ENCODE measurements at regions not wholly inside any gene's neighbourhood (a gene's known extent, or its start where the extent isn't known, plus 50 kb on each side); places are given as distances from the start of the nearest gene placed in this dataset.
"Not testable (repeated sequence)": the region's sequence is repeated elsewhere in the genome, so short reads cannot be mapped to it uniquely, and the experiment has no call there.

DNA sequence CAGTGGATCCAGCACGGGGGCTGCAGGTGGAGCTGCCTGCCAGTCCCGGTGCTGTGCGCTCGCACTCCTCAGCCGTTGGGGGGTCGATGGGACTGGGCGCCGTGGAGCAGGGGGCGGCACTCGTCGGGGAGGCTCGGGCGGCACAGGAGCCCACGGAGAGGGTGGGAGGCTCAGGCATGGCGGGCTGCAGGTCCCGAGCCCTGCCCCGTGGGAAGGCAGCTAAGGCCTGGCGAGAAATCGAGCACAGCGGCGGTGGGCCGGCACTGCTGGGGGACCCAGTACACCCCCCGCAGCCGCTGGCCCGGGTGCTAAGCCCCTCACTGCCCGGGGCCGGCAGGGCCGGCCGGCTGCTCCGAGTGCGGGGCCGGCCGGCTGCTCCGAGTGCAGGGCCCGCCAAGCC lies 52.3 kb upstream of the MARK1 start:
- not testable (repeated sequence) for DNase-seq (ENCODE audit: low read depth)

DNA sequence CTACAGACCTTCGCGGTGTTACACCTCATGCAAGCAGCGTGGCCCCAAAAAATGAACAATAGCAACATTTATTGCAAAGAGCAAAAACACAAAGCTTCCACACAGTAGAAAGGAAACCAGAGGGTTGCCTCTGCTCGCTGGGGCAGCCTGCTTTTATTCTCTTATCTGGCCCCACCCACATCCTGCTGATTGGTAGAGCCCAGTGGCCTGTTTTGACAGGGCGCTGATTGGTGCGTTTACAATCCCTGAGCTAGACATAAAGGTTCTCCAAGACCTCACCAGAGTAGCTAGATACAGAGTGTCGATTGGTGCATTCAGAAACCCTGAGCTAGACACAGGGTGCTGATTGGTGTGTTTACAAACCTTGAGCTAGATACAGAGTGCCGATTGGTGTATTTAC lies 52.8 kb upstream of the MARK1 start:
- not testable (repeated sequence) for DNase-seq (ENCODE audit: low read depth)

DNA sequence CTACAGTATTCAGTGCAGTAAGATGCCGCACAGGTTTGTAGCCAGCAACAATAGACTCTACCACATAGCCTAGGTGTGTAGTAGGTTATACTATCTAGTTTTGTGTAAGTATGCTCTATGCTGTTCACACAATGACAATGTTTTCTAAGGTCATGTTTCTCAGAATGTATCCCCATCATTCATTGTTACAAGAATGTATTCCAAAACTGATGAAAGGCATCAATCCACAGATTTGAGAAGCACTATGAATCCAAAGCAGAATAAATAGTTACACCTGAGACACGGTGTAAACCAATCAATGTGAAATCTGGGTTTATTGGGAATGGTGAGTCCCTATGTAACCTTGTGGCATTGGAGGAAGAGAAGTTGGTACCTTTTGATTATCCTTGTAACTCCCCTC lies 54.5 kb upstream of the MARK1 start:
- DNase-seq (ENCODE audit: low read depth): no peak

DNA sequence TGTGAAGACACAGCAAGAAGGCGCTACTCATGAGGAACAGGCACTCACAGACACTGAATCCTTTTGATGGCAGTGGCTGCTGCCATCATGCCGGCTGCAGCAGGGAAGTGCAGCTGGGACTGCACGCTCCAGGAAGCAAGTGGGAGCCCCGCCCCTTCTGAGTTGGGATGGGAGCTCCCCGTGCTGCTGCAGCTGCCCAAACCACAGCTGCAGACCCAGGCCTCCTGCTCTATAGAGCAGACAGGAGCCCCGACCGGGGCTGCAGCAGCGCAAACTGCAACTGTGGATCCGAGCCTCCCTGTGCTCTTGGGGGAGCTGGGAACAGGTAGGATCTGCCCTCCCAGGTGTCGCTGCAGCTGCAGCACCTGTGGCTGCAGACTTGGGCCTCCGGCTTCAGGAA lies 65.2 kb upstream of the MARK1 start:
- no peak for DNase-seq (ENCODE audit: low read depth)

DNA sequence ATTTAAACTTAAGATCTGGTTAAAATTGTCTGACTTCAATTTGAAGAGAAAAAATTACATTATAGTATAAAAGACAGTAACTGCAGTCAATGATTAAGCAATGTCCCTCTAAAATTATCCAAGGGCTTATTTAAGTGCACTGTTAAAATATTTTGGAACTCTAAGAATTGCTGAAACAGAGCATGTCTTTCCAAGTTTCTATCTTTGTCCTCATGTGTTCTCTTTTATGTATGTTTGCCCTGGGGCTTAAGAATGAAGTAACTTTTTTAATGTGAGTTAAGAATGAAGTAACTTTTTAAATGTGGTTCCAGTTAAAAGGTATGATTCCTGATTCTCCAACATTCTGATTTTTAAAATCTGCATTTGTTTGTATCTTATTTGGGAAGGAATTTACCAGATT lies 69.0 kb upstream of the MARK1 start:
- DNase-seq (ENCODE audit: low read depth): no peak

DNA sequence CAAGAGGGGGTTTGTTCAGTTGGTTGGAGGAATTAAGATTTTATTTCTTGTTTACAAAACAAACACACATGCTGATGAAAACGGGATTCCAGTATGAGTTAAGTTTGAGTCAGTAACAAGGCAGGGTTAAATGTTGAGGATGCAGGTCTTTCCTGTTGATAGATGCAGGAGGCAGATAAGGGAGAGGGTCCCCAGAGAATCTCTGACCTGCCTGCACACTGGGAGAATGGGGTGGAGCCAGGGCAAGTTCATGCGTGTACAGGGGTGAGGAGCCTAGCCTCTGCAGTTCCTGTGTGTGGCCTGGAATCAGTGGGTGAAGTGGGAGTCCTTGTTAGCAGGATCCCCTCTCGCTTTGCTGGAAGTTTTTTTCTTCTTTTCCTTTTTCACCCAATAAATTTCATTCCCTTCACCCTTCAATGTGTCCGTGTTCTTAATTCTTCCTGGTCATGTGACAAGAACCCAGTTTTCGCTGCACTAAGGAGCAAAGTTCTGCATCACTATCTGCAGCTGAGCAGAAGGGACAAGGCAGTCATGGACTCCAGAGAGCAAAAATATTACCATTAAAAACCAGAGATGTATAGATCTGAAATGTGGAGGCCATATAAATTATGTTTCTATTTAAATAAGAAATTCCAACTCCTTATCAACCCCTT lies 69.9 kb upstream of the MARK1 start:
- no peak for DNase-seq (ENCODE audit: low read depth)

DNA sequence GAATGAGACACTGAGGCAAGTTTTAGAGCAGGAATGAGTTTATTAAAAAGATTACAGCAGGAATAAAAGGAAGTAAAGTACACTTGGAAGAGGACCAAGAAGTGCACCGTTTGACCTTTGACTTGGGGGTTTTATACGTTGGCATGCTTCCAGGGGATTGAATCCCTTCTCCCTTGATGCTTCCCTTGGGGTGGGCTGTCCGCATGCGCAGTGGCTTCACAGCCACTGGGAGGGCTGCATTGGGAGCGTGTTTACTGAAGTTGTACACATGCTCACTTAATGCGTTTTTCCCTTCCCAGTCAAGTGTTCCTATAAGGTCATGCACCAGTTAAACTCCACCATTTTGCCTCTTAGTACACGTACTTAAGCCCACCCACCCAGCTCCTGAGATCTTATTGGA lies 72.4 kb upstream of the MARK1 start:
- DNase-seq (ENCODE audit: low read depth): no peak

DNA sequence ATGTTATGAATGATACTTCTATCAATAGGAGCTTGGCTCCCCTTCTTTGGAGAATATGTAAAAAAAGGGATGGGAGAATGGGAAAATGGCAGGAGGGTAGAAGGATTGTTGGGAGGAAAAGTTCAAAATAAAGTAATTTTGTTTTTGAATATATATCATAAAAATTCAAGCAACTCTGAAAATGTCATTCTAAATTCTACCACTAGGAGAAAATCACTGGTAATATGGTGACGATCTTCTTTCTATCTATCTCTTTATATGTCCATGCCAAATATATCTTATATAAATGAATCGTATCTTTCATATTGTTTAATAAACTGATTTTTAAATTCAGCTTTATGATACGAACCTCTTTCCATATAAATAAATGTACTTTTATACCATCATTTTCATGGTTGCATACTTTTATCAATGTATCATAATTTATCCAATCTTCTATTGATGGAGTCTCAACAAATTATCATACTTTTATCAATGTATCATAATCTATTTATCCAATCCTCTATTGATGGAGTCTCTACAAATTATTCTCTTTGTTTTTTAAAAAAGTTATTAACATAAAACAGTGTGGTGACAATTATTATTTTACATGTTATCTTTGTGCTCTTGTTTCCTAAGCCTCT lies 73.7 kb upstream of the MARK1 start:
- DNase-seq (ENCODE audit: low read depth): no peak

DNA sequence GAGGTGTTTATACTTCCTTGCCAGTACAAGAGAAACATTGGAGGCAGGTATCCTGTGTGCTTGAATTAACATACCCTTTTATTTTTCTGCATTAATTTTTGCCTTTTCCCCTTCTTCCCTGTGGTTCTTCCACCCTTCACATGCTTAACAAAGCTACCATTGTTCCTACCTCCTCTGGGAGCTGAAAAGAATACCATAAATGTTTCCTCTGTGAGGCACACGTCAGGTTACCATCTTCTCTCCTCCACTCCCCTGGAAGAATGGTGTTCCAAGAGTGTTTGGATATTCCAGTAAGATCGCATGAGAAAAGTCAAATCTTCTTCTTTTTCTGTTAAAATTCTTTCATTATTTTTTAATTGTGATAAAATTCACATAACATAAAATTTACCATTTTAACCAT lies 74.6 kb upstream of the MARK1 start:
- DNase-seq (ENCODE audit: low read depth): no peak

DNA sequence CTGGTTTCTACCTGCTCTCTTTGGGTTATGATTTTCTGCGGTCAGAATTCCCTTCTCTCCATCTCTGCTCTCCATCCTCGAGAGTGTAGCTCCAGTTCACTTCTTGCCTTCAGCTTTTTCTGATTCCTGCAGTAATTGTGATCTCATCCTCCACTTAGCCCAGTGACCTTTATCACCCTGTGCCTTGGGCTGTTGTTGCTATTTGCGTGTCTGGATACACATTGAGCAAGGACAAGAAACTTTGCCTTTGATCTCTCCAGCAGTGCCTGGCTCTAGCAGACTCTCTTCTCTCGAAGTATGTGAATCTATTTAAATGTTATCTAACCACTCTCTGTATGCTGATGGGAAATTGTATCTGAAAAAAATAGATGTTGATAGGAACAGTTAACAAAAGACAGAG lies 76.4 kb upstream of the MARK1 start:
- no peak for DNase-seq (ENCODE audit: low read depth)

DNA sequence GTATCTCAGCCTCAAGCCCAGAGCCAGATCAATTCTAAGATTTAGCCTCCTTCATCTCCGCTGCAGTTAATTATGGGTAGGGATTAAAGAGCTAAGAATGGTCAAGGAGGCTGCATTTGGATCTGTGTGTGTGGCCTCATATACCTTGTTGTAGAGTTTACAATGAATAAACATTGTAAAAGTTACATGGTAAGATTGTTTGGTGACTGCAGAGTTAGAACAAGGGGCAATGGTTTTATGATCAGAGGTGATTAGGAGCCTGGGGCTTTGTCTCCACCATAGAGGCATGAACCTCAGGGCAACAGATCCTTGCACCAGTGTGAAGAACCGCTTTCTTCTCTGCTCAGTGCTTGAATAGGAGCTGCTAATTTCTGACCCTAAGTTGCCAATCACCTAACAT lies 77.0 kb upstream of the MARK1 start:
- no peak for DNase-seq (ENCODE audit: low read depth)

DNA sequence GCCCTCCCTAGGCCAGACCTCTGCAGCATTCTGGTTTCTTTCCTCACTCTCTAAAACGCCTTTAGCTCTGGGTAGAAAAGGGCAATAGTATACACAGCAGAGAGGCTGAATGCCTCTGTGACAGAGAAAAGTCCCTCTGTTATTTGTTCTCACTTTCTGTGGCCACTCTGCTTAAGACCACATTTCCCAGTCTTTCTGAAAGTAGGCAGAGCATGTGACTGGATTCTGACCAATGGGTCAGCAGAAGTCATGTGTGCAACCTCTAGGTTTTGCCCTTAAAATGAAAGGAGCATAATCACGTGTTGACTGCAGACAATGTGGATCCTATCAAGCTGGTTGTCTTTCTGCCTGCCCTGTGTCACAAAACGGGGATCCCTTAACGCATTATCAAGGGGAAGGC lies 79.7 kb upstream of the MARK1 start:
- no peak for DNase-seq (ENCODE audit: low read depth)

DNA sequence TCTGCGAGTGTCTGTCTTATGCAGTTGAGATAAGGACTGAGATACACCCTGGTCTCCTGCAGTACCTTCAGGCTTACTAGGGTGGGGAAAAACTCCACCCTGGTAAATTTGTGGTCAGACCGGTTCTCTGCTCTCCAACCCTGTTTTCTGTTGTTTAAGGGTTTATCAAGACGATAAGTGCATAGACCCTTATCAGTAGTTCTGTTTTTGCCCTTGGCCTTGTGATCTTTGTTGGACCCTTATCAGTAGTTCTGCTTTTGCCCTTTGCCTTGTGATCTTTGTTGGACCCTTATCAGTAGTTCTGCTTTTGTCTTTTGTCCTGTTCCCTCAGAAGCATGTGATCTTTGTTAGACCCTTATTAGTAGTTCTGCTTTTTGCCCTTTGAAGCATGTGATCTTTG lies 83.3 kb upstream of the MARK1 start:
- DNase-seq (ENCODE audit: low read depth): not testable (repeated sequence)

DNA sequence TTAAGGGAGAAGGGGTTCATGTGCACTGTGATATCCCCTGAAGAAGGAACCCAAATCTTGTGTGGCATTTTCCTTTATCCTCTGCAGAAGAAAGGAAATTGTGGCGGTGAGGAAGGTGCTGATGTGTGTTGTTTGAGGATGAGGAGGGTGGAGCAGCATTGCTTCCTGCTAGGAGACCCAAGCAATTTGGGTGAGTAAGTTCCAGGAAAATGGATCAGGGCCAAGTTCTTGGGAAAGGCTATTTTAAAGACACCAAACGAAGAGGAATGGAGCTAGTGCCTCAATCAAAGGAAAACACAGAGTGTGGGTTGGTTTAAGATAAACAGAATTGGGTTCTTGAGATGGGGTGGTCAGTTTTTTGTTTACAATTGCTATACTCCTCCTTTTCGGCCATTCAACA lies 86.7 kb upstream of the MARK1 start:
- no peak for DNase-seq (ENCODE audit: low read depth)

DNA sequence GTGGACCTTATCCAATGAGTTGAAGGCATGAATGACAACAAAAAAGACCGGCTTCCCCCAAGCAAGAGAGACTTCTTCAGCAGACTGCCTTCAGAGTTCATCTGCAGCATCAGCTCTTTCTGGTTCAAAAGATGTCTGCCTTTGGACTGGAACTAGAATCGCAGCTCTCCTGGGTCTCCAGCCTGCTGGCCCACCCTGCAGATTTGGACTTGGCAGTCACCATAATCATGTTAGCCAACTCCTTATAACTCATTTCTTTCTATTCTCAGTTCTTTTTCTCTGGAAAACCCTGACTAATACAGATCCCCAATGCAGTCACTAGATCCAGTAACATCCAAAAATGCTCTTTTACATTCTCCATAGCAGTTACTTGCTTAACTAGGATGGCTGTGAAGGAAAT lies 89.2 kb upstream of the MARK1 start:
- DNase-seq (ENCODE audit: low read depth): no peak

DNA sequence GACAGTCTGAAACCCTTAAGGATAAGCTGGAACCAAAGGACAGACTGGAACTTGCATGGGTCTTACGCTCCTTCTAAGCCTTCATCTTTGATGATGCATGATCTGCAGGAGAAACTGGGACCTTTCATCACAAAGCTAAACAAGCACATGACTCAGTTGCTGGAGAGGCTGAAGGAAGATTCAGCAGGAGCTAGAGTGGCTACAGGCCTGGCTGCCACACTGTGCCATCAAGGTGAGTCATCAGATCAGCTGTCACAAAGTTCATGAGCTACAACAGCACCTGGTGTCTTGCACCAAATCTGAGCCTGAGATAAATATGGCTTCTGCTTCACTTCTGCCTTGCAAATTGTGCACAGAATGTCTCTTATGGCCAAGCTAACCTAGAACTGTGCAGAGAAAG lies 95.5 kb upstream of the MARK1 start:
- peak; percentile 11 for DNase-seq (ENCODE audit: low read depth)

DNA sequence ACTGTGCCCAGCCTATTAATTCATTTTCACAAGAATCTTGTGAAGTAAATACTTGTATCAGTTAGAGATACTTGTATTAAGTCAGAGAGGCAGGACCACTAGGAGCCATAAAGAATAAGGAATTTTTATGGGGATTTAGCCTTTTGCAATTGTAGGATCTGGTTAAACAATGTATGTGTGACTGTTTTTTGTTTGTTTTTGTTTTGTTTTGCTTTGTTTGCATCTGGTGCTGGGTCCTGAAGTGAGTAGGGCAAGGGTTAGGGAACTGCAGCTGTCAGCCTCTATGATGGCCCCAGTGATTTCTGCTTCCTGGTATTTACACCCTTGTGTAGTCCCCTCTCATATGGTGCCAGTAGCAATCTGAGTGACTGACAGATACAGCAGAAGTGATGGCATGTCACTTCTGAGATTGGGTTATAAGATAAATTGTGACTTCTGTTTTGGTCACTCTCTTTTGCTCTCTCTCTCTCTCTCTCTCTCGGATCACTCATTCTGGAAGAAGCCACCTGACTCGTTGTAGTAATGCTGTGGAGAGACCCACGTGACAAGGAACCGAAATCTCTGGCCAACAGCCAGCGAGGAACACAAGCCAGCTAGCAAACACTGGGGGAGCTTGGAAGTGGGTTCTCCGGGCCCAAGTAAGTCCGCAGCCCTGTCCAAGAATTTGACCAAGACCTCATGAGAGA lies 96.2 kb upstream of the MARK1 start:
- DNase-seq (ENCODE audit: low read depth): no peak

DNA sequence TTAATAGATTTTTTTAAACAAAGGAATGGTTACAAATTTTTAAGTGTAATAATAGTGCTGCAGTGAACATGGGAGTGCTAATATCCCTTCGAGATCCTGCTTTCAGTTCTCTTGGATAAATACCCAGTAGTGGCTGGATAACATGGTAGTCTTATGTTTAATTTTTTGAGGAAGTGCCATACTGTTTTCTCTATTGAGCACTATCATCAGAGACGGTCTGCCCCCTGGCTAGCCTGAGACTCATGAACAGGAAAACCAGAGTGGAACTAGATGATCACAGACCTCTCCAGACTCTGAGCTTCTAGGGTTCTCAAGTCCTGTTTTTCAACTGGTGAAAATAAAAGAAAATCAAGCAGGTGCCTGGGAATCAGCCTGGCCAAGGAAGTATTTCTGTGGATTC lies 97.3 kb upstream of the MARK1 start:
- no peak for DNase-seq (ENCODE audit: low read depth)

DNA sequence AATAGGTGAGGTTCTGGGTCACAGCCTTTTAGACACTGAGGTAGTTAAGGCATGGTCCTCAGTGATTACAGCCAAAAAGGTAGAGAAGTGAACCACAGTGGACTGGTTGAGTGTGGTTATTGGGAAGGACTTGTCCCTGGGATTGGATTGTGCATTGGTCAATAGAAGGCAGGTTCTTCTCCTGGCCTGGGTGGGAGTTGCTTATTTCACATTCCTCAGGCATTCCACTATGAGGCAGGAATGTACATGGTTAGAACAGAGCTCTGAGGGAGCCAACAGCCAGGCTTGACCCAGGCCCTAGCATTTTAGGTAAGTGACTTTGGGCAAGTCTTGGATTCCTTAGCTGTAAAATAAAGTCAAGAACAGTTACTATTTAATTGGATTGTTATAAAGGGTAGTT lies 97.9 kb upstream of the MARK1 start:
- no peak for DNase-seq (ENCODE audit: low read depth)

DNA sequence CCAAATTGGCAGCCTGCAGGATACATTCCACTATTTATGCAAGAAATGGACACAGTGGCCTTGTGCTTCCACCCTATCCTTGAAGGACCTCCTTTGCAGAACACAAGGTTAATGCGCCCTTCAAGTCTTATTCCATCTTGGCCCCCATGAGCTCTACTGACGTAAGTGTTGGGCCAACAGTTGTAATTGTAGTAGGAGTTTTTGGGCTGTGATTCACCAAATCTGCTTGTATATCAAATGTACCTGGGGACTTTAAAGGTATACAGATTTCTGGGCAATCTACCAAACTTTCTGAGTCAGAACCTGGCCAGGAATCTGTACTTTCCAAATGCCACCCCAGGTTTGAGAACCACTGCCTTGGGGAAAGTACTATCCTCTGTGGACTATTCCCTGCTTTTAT lies 100.9 kb upstream of the MARK1 start:
- peak; percentile 23 for DNase-seq (ENCODE audit: low read depth)

DNA sequence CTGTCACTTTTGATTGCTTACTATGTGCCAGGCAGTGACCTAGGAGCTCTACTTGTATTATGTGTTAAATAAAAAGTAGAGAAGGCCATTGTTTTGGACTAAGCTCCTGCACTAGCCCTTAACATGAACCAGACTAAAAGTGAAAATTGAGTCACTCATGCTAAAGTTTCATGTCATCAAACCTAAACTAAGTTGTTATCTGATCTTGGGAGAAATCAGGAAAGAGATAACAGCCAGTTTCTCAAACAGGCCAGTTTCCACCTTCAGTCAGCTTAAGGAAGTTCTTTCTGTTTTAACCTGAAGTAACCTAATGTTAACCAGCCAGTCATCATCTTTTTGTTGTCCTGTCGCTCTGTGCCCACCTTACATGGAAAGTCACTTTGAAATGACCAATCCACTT lies 102.1 kb upstream of the MARK1 start:
- DNase-seq (ENCODE audit: low read depth): no peak

DNA sequence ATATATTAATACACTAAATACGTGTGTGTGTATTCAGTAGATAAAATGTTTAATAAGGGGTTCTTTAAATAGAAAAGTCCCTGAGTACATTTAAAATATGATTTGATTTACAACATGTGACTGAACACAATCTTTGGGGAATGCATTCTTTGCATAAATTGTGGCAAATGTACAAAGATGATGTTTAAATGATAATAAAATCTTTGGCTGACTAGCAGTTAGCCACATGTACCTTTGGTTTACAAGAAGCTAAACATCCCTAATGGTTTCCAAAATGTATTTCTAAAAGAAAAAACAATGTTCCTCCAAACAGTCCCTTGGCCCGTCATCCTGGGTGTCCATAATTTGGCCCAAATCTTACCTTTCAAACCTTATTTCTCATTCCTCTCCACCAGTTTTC lies 106.4 kb upstream of the MARK1 start:
- no peak for DNase-seq (ENCODE audit: low read depth)

DNA sequence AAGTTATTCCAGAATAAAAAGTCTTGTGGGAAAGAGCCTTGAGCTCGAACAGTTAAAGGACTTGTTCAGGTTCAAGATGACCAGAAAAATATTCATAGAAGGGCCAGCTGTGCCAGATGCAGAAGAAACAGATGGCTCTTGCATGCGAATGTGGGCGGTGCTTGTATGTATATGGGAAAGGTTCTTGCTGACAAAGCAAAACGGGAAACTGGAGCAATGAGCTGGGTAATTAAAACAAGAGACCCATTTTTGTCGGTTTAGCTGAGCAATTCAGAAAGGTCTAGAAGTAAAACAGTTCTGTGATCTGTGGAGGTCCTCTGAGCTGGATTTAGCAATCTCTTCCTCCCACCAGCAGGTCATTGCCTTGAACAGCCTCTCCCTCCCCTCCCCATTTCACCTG lies 107.2 kb upstream of the MARK1 start:
- no peak for DNase-seq (ENCODE audit: low read depth)

DNA sequence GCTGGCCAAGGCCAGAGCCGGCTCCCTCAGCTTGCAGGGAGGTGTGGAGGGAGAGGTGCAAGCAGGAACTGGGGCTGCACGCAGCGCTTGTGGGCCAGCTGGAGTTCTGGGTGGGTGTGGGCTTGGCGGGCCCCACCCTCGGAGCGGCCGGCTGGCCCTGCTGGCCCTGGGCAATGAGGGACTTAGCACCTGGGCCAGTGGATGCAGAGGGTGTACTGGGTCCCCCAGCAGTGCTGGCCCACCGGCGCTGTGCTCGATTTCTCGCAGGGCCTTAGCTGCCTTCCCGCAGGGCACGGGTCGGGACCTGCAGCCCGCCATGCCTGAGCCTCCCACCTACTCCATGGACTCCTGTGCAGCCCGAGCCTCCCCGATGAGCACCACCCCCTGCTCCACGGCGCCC lies 115.6 kb upstream of the MARK1 start:
- DNase-seq (ENCODE audit: low read depth): not testable (repeated sequence)

All from M059J (cell line).